ENCODE measurements at regions not wholly inside any gene's neighbourhood (a gene's known extent, or its start where the extent isn't known, plus 50 kb on each side); places are given as distances from the start of the nearest gene placed in this dataset.

GRCh38 chr16:65176603-65177002, 54.7 kb upstream of the CDH11 start:
- no peak for DNase-seq (ENCODE audit: low read depth, low spot score)

GRCh38 chr16:65172356-65172755, 50.5 kb upstream of the CDH11 start:
- DNase-seq (ENCODE audit: low read depth, low spot score): no peak

Measured in ELF-1 (cell line).